GM04504 (cell line): ENCODE measurements at regions not wholly inside any gene's neighbourhood (a gene's known extent, or its start where the extent isn't known, plus 50 kb on each side); places are given as distances from the start of the nearest gene placed in this dataset.

Experiments
- DNase-seq: peaks from one replicate; pipeline ENCODE4 v3.0.0-alpha.2; 2012; ENCODE audit warnings: low read depth

GRCh38 chr19:31946491-31946890 is 398.9 kb upstream of the ZNF507 start:
- DNase-seq, result no peak

GRCh38 chr19:31947436-31948115 is 397.8 kb upstream of the ZNF507 start:
- no peak for DNase-seq

GRCh38 chr19:31952693-31953092 is 392.7 kb upstream of the ZNF507 start:
- DNase-seq, result no peak

GRCh38 chr19:31955061-31955460 is 390.3 kb upstream of the ZNF507 start:
- no peak for DNase-seq

- no peak for DNase-seq
Observed at GRCh38 chr19:31955884-31956283, 389.5 kb upstream of the ZNF507 start.

GRCh38 chr19:31956771-31957392 is 388.5 kb upstream of the ZNF507 start:
- no peak for DNase-seq

GRCh38 chr19:31957711-31958110 is 387.7 kb upstream of the ZNF507 start:
- no peak for DNase-seq

GRCh38 chr19:31959527-31960018 is 385.8 kb upstream of the ZNF507 start:
- DNase-seq, result no peak

- DNase-seq, result no peak
Observed at GRCh38 chr19:31960474-31960873, 384.9 kb upstream of the ZNF507 start.

- DNase-seq, result no peak
Observed at GRCh38 chr19:31961191-31961590, 384.2 kb upstream of the ZNF507 start.

- no peak for DNase-seq
Observed at GRCh38 chr19:31961667-31962066, 383.7 kb upstream of the ZNF507 start.

GRCh38 chr19:31962561-31962996 is 382.8 kb upstream of the ZNF507 start:
- DNase-seq, result no peak

GRCh38 chr19:31963746-31964145 is 381.7 kb upstream of the ZNF507 start:
- DNase-seq, result no peak

GRCh38 chr19:31969016-31969415 is 376.4 kb upstream of the ZNF507 start:
- DNase-seq, result no peak

GRCh38 chr19:31970027-31970461 is 375.4 kb upstream of the ZNF507 start:
- no peak for DNase-seq

- no peak for DNase-seq
Observed at GRCh38 chr19:31974290-31974689, 371.1 kb upstream of the ZNF507 start.

- no peak for DNase-seq
Observed at GRCh38 chr19:31974941-31975340, 370.5 kb upstream of the ZNF507 start.

- DNase-seq, result no peak
Observed at GRCh38 chr19:31975461-31975860, 369.9 kb upstream of the ZNF507 start.

GRCh38 chr19:31976775-31977536 is 368.5 kb upstream of the ZNF507 start:
- DNase-seq, result no peak

GRCh38 chr19:31979362-31979761 is 366.0 kb upstream of the ZNF507 start:
- DNase-seq, result no peak

- no peak for DNase-seq
Observed at GRCh38 chr19:31979949-31980670, 365.3 kb upstream of the ZNF507 start.

GRCh38 chr19:31980796-31981195 is 364.6 kb upstream of the ZNF507 start:
- no peak for DNase-seq
